ENCODE measurements at regions not wholly inside any gene's neighbourhood (a gene's known extent, or its start where the extent isn't known, plus 50 kb on each side); places are given as distances from the start of the nearest gene placed in this dataset.
A peak's percentile ranks its signal among the peaks of the same experiment; 100 is the strongest.
"Not testable (repeated sequence)": the region's sequence is repeated elsewhere in the genome, so short reads cannot be mapped to it uniquely, and the experiment has no call there.

- TF ChIP-seq CTCF (conservative IDR thresholded peaks at IDR 0.05; ENCODE audit: low read depth in 2 of 2) (no peak), POLR2AphosphoS5 (IDR thresholded peaks at IDR 0.05; ENCODE audit: low read depth) (no peak), EZH2 (IDR thresholded peaks at IDR 0.05; ENCODE audit: low read depth, unreplicated experiment) (no peak), EZH2phosphoT487 (IDR thresholded peaks at IDR 0.05; ENCODE audit: unreplicated experiment) (no peak)
- TF ChIP-seq, protein P1, sequence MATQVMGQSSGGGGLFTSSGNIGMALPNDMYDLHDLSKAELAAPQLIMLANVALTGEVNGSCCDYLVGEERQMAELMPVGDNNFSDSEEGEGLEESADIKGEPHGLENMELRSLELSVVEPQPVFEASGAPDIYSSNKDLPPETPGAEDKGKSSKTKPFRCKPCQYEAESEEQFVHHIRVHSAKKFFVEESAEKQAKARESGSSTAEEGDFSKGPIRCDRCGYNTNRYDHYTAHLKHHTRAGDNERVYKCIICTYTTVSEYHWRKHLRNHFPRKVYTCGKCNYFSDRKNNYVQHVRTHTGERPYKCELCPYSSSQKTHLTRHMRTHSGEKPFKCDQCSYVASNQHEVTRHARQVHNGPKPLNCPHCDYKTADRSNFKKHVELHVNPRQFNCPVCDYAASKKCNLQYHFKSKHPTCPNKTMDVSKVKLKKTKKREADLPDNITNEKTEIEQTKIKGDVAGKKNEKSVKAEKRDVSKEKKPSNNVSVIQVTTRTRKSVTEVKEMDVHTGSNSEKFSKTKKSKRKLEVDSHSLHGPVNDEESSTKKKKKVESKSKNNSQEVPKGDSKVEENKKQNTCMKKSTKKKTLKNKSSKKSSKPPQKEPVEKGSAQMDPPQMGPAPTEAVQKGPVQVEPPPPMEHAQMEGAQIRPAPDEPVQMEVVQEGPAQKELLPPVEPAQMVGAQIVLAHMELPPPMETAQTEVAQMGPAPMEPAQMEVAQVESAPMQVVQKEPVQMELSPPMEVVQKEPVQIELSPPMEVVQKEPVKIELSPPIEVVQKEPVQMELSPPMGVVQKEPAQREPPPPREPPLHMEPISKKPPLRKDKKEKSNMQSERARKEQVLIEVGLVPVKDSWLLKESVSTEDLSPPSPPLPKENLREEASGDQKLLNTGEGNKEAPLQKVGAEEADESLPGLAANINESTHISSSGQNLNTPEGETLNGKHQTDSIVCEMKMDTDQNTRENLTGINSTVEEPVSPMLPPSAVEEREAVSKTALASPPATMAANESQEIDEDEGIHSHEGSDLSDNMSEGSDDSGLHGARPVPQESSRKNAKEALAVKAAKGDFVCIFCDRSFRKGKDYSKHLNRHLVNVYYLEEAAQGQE (IDR thresholded peaks at IDR 0.05; ENCODE audit: unreplicated experiment), result no peak
- TF ChIP-seq, protein P2, sequence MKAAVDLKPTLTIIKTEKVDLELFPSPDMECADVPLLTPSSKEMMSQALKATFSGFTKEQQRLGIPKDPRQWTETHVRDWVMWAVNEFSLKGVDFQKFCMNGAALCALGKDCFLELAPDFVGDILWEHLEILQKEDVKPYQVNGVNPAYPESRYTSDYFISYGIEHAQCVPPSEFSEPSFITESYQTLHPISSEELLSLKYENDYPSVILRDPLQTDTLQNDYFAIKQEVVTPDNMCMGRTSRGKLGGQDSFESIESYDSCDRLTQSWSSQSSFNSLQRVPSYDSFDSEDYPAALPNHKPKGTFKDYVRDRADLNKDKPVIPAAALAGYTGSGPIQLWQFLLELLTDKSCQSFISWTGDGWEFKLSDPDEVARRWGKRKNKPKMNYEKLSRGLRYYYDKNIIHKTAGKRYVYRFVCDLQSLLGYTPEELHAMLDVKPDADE (IDR thresholded peaks at IDR 0.05), result no peak
Observed at GRCh38 chrX:14309431-14309830, 219.9 kb upstream of the GLRA2 start (continued).

GRCh38 chrX:14308976-14309375 is 220.4 kb upstream of the GLRA2 start:
- not testable (repeated sequence) for H3K4me1 Mint-ChIP-seq; H3K9me3 Mint-ChIP-seq; DNase-seq (ENCODE audit: low spot score); H3K27ac ChIP-seq (ENCODE audit: low read depth); H3K79me2 ChIP-seq (replicated peaks; ENCODE audit: insufficient read depth); H3K36me3 ChIP-seq (ENCODE audit: insufficient read depth); H3K9me2 ChIP-seq (ENCODE audit: insufficient read depth); H2AFZ ChIP-seq; H3K4me2 ChIP-seq; H4K20me1 ChIP-seq (replicated peaks; ENCODE audit: insufficient read depth); H3K4me1 ChIP-seq (ENCODE audit: insufficient read depth); ATAC-seq; H3K4me3 Mint-ChIP-seq; H3K27me3 Mint-ChIP-seq (ENCODE audit: insufficient read depth, low read depth, poor library complexity); H3F3A ChIP-seq (replicated peaks; ENCODE audit: low read depth); H3K36me3 Mint-ChIP-seq (ENCODE audit: low read depth); H3K4me3 ChIP-seq; H3K27me3 ChIP-seq (ENCODE audit: insufficient read depth)
- peak overlapping the region; percentile 59; the same call in 1 of the 2 replicates for H3K27ac Mint-ChIP-seq

GRCh38 chrX:14303891-14304290 is 225.4 kb upstream of the GLRA2 start:
- no peak for ATAC-seq
- H3K9me3 Mint-ChIP-seq, result peaks cover 3% of the 10 kb centered on the region; the same call in 1 of the 3 replicates
- H3K27me3 Mint-ChIP-seq (ENCODE audit: insufficient read depth, low read depth, poor library complexity), result no peaks in the 10 kb centered on the region
- no peak for TF ChIP-seq ZNF331 (CRISPR knock-in tag; IDR thresholded peaks at IDR 0.05; ENCODE audit: low read depth)
- no peak for TF ChIP-seq NANOG (IDR thresholded peaks at IDR 0.05; ENCODE audit: borderline replicate concordance)
- no peak for TF ChIP-seq JUNB (IDR thresholded peaks at IDR 0.05; ENCODE audit: unreplicated experiment)
- TF ChIP-seq EZH2phosphoT487 (IDR thresholded peaks at IDR 0.05; ENCODE audit: unreplicated experiment), result no peak
- no peak for TF ChIP-seq CREB1 (CRISPR knock-in tag; IDR thresholded peaks at IDR 0.05; ENCODE audit: low read depth)

More at GRCh38 chrX:14303891-14304290, 225.4 kb upstream of the GLRA2 start:
- Histone ChIP-seq H3K27me3 (ENCODE audit: insufficient read depth) (no peaks in the 10 kb centered on the region), H4K20me1 (replicated peaks; ENCODE audit: insufficient read depth) (no peaks in the 10 kb centered on the region), H2AFZ (no peak overlapping the region), H3K9me2 (ENCODE audit: insufficient read depth) (no peaks in the 10 kb centered on the region), H3K79me2 (replicated peaks; ENCODE audit: insufficient read depth) (no peaks in the 10 kb centered on the region), H3K36me3 (ENCODE audit: insufficient read depth) (no peaks in the 10 kb centered on the region), H3K4me2 (no peak overlapping the region), H3K4me3 (no peak overlapping the region), H3K27ac (ENCODE audit: low read depth) (no peak overlapping the region), H3F3A (replicated peaks; ENCODE audit: low read depth) (no peaks in the 10 kb centered on the region), H3K4me1 (ENCODE audit: insufficient read depth) (no peaks in the 10 kb centered on the region)
- Mint-ChIP-seq H3K4me3 (no peak overlapping the region), H3K27ac (no peak overlapping the region), H3K36me3 (ENCODE audit: low read depth) (no peaks in the 10 kb centered on the region), H3K4me1 (no peaks in the 10 kb centered on the region)
- DNase-seq (ENCODE audit: low spot score), result no peak
